Kidney (tissue), 13 donors: ENCODE measurements at regions not wholly inside any gene's neighbourhood (a gene's known extent, or its start where the extent isn't known, plus 50 kb on each side); places are given as distances from the start of the nearest gene placed in this dataset.

Experiments used
- DNase-seq, 5 donors: peaks; one replicate each; pipeline ENCODE4 v3.0.0-alpha.2; 2013 to 2020
- FAIRE-seq: peaks from 2 replicates; lab custom pipeline; 2012; peaks lifted over from hg19 to GRCh38; lab: Jason Lieb, UNC
- H3K27ac ChIP-seq, 2 donors: one replicate each; pipeline ENCODE4 v1.7.0; 2013; ENCODE audit warnings: low read depth in 2 of 2, low read length in 2 of 2, inconsistent platforms in 1 of 2
- H3K27me3 ChIP-seq: one replicate; pipeline ENCODE4 v1.7.1; 2013; ENCODE audit warnings: low read length, inconsistent platforms; ENCODE audit not compliant: control insufficient read depth, insufficient read depth
- H3K36me3 ChIP-seq, 3 donors: one replicate each; pipeline versions ENCODE4 v1.7.0 to v1.7.1; 2013; ENCODE audit warnings: low read length in 3 of 3, control low read depth in 1 of 3, inconsistent platforms in 1 of 3; ENCODE audit not compliant: insufficient read depth in 3 of 3, control insufficient read depth in 2 of 3
- H3K4me1 ChIP-seq, 3 donors: one replicate each; pipeline versions ENCODE4 v1.7.0 to v1.7.1; 2013; ENCODE audit warnings: low read length in 3 of 3, inconsistent platforms in 1 of 3, low read depth in 1 of 3; ENCODE audit not compliant: control insufficient read depth in 2 of 3, insufficient read depth in 2 of 3
- H3K4me3 ChIP-seq, 3 donors: one replicate each; pipeline versions ENCODE4 v1.7.0 to v1.8.1; 2013; ENCODE audit warnings: low read length in 3 of 3, control low read depth in 1 of 3, inconsistent platforms in 1 of 3
- H3K9ac ChIP-seq, 3 donors: one replicate each; pipeline versions ENCODE4 v1.7.0 to v1.7.1; 2013; ENCODE audit warnings: low read length in 3 of 3, control low read depth in 1 of 3, inconsistent platforms in 1 of 3
- H3K9me3 ChIP-seq, 3 donors: one replicate each; pipeline versions ENCODE4 v1.7.0 to v1.7.1; 2013; ENCODE audit warnings: low read length in 3 of 3, control low read depth in 1 of 3, inconsistent platforms in 1 of 3; ENCODE audit not compliant: control insufficient read depth in 2 of 3, insufficient read depth in 1 of 3
- intact Hi-C: fragments of 100-400 bp; cut with DNase I; formaldehyde crosslinking; loops from one replicate; pipeline ENCODE4 v1.11.1; 2022
- TF ChIP-seq, protein P1 (sequence below): IDR thresholded peaks from 3 replicates; pipeline ENCODE4 v1.5.1; 2012; ENCODE audit warnings: mild to moderate bottlenecking, moderate library complexity, borderline replicate concordance; ENCODE audit not compliant: insufficient read depth; ENCODE audit errors: extremely low read depth
- donor health status: control.
- donor health status: control.
- donor health status: control.
- donor health status: control.
- donor health status: control.
- donor health status: DM: yes; HTN: yes; CAD: no.
- donor health status: Normal renal cell carcinoma (clear cell type).

DNA sequence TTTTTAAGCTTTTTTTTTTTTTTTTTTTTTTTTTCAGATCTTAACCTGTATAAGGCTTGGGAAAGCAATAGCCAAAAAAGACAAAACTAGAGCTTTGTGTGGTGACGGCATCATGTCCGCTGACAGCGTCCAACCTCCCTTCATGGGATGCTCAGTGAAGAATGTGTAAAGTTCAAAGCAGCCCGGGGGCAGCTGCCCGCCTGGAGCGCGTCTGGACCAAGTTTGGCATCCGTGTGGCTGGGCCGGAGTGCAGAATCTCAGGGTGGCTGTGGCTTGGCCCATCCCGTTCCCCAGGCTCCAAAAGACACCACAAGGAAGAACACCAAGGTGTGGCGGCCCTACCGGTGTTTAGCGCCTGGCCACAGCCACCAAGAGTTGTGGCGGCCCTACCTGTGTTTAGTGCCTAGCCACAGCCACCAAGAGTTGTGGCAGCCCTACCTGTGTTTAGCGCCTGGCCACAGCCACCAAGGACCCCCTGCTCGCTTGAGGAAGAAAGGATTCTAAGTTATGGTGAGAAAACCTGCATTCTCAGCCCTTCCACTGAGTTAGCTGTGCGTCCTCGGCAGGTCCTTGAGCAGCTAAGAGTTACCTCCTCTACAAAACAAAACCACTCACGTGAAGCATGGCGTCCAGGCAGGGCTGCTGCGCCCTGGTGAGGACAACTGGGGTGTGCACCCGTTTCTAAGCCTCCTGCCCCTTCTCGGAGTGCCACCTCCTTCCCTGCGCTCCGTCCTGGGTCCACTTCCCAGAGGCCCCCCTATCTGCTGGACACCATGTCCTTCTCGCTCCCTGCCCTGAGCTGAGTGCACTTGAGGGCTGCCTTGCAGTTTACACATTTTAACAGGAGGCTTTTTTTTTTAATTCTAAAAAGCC lies 103.6 kb upstream of the SALL3 start:
- Histone ChIP-seq H3K36me3 (no peaks in the 10 kb centered on the region), H3K9ac (no peak overlapping the region), H3K4me3 (no peak overlapping the region), H3K27ac (no peak overlapping the region), H3K27me3 (no peaks in the 10 kb centered on the region), H3K9me3 (no peaks in the 10 kb centered on the region), H3K4me1 (no peaks in the 10 kb centered on the region)
- intact Hi-C loops: no loop called here
- DNase-seq (no peak), FAIRE-seq (no peak)
- TF ChIP-seq, protein P1, sequence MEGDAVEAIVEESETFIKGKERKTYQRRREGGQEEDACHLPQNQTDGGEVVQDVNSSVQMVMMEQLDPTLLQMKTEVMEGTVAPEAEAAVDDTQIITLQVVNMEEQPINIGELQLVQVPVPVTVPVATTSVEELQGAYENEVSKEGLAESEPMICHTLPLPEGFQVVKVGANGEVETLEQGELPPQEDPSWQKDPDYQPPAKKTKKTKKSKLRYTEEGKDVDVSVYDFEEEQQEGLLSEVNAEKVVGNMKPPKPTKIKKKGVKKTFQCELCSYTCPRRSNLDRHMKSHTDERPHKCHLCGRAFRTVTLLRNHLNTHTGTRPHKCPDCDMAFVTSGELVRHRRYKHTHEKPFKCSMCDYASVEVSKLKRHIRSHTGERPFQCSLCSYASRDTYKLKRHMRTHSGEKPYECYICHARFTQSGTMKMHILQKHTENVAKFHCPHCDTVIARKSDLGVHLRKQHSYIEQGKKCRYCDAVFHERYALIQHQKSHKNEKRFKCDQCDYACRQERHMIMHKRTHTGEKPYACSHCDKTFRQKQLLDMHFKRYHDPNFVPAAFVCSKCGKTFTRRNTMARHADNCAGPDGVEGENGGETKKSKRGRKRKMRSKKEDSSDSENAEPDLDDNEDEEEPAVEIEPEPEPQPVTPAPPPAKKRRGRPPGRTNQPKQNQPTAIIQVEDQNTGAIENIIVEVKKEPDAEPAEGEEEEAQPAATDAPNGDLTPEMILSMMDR: no peak

GRCh38 chr18:78876868-78877267 lies 102.8 kb upstream of the SALL3 start:
- DNase-seq (no peak), FAIRE-seq (no peak)
- Histone ChIP-seq H3K36me3 (no peaks in the 10 kb centered on the region), H3K4me3 (no peak overlapping the region), H3K27ac (no peak overlapping the region), H3K9ac (no peak overlapping the region), H3K27me3 (no peaks in the 10 kb centered on the region), H3K4me1 (no peaks in the 10 kb centered on the region), H3K9me3 (no peaks in the 10 kb centered on the region)
- TF ChIP-seq, protein P1: no peak
- intact Hi-C loops: no loop called here

DNA sequence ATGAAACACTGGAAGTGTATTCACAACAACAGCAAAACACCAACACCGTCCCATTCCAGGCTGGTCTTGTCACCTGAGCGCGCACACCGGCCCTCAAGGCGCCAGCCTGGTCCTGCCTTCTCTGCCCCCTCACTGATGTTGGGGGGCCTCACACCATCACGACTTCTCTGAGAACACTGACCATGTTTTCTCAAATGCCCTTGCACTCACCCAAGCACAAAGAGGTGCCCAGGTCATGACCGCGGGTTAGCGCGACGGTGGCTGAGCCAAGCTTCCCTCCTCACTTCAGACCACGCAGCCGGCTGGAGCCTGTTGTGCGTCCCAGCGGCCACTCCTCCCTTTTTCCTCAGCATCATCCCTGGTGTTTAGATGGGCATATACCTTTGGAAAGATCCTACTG lies 101.3 kb upstream of the SALL3 start:
- intact Hi-C loops: no loop called here
- H3K4me3 ChIP-seq: no peak overlapping the region
- DNase-seq: peak in 1 of 5 donors; percentile 58
- H3K4me1 ChIP-seq: no peaks in the 10 kb centered on the region
- no peak overlapping the region for H3K9ac ChIP-seq
- TF ChIP-seq, protein P1: no peak
- H3K27me3 ChIP-seq: no peaks in the 10 kb centered on the region
- no peak overlapping the region for H3K27ac ChIP-seq
- no peaks in the 10 kb centered on the region for H3K36me3 ChIP-seq
- no peaks in the 10 kb centered on the region for H3K9me3 ChIP-seq
- FAIRE-seq: no peak
